GM21360 (cell line): ENCODE measurements at regions not wholly inside any gene's neighbourhood (a gene's known extent, or its start where the extent isn't known, plus 50 kb on each side); places are given as distances from the start of the nearest gene placed in this dataset.

Source experiments
- ATAC-seq: cut with Tn5 transposase; IDR thresholded peaks from one replicate; pipeline ENCODE4 v1.9.1; 2021; ENCODE audit warnings: mild to moderate bottlenecking, moderate library complexity; ENCODE audit not compliant: unreplicated experiment

DNA sequence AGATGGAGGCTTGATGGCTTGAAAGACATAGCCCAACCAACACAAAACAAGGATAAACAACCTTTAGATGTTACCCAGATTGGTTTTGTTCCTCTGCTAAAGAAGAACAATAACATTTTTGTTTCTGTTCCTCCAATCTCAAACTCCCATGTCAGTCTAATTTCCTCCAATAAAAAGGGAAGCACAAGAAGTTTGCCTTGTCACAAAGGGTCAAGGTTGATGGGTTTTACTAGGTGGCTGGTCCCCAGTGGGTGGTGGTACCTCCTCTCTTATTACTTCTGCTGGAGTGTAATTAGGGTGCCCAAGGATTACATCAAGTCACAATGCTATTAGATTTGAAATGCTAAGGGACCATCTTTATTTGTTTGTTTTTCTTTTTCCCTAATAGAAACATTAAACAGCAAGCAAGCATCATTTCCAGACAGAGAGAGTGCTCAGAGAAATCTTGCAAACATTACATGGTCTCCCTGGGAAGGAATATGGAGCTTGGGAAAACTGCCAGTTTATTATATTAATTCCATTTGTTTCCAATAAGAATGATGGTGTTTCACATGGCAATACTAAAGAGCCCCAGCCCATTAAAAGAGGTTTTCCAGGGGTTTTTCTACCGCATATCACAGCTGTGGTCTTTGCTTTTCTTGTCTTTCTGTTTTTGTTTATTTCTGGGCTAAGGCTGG is 78.3 kb upstream of the AOAH start:
- no peak for ATAC-seq

DNA sequence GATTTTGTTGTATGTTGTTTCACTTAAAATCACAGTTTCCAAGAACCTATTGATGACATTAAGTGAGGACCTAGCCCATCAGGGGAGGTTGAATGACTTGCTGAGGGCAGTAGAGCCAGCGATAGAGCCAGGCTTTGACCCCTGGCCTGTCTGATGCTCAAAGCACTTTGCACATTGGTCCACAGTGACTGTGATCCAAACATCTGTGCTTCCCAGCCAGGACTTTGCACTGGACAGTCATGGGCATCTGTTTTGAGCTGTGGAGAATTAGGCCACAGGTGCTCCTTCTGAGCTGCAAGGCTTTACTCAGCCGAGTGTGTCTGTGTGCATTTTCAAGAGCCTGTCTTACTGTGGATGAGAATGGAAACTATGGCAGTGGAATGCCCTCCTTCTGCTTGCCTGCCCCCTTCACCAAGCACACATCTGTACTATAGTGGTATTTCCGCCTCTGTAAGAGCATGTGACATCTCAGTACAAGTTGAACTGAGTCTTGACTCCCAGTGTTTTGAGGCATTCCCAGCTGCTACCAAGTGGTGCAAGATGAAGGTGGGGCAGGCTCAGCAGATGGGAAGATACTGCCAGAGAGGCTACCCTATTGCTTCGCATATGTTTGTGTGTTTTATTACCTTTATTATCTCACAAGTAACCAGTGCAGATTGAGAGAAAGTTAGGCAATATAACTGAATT is 72.7 kb upstream of the AOAH start:
- no peak for ATAC-seq

DNA sequence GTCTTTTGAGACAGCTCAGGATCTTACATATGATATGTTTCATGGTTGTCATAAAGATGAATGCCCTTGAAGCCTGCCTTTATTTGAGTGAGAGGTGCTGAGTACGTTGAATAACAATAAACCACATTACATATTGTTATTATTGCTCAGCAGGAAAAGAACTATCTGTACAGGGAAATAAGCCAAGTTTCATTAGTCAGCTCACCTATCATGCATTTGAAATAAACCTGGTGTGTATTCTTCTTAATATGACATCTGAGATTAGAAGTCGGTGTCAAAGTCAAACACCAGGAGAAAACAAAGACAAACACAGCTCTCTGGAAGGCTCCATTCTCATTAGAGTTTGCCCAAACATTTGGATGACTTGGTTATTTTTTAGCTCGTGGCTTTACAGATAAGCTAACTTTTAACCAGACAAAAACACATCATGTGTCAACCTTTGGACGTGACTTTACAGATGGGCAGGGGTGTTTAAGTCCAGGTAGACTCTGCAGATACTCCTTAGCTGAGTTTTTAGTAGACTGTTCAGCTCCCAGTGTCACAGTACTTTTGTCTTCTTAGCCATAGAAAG is 71.2 kb upstream of the AOAH start:
- no peak for ATAC-seq

DNA sequence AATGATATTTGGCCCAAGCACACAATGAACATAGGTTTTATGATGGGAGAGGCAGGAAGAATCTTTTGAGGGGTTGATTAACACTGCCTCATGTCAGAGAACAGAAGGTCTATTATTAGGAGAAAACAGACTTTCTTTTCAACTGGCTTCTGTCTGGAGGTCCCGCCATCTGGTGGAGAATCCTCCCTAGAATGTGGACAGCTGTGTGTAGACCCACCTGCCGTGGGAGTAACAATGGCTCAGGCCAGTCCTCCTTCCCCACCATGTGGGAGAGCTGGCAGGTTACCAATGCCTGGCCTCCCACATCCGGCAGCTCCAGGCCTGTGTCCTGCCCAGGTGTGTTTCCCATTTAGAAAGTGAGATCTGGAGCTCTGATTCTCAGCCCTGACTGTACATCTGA is 70.4 kb upstream of the AOAH start:
- ATAC-seq = no peak

DNA sequence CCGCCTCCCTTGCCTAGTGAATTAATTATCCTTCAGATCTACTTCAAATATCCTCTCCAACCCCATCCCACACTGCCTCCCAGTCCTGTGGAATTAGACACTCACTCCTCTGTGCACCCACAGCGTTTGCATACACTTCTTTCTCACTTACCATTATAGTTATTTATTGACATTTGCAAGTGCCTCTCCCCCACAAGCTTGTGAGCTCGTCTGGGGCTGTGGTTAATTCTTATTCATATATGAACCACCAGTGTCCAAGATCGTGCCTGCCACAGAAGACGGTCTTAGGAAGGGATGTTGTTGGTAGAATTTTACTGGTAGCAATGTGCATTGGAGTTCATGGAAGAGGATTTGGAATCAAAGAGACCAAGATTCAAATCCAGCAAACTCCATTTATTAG is 68.1 kb upstream of the AOAH start:
- no peak for ATAC-seq

DNA sequence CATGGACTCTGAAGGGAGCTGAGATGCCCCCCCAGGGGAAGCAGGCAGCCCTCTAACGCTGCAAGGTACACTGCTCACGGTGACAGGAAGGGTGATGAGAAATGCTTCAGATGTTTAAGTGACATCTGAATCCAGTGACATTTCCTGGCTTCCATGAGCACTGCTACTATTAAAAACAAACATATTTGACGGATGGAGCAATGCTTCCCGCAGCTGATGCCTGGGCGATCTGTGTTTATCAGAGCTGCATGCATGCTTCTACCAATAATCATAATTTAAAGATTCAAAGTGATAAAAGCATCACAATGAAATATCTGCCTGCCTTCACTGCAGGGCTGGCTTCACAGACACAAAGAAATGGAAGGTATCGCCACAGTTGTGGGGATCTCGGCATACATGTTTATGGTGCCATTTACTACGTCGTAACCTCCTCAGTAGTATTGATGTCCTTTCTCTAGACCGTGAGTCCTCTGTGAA is 66.1 kb upstream of the AOAH start:
- no peak for ATAC-seq

DNA sequence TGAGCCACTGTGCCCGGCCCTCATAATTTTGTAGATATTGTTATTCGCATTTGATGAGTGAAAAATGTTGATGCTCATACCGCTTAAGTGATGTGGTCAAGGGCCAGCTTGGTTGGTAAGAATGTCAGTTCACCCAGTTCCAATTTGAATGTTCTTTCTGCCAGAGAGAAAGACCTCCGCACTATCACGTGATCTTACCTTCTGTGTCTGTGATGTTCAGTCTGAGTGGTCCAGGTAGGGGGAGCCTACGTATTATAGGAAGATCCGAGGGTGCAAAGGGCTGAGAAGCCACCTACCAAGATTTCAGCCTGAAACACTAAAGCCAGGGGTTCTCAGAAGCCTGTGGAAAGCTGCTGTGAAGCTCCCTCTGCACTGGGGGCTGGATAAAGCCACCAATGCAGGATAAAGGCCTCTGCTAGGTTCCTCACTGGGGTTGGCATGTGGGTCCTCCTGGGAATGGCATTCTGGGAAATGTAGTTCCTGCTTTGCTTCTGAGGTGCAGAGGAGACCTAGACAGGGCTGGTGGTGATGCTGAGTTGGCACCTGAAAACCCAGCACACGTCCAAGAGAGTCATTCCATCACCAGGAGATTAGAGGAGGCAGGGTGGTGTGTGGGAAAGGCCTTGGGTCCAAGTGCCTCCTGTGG is 64.7 kb upstream of the AOAH start:
- ATAC-seq = no peak

DNA sequence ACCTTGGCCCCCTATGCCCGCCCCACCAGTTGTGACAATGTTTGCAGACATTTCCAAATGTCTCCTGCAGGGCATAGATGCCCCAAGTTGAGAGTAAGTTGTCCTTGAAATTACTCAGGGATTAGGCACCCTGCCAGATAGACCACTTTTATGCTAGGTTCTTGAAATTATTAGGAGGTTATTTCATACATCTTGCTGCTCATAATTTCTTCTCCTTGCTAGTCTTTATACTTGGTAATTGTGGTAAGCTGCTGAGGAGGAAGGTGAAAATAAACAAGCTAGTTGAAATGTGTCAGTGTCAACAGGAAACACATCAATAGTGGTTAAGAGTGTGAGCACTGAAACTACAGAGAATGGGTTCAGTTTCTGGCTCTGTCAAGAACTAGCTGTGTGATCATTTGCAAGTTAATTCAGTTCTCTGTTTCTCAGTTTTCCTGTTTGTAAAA is 63.7 kb upstream of the AOAH start:
- ATAC-seq = no peak

DNA sequence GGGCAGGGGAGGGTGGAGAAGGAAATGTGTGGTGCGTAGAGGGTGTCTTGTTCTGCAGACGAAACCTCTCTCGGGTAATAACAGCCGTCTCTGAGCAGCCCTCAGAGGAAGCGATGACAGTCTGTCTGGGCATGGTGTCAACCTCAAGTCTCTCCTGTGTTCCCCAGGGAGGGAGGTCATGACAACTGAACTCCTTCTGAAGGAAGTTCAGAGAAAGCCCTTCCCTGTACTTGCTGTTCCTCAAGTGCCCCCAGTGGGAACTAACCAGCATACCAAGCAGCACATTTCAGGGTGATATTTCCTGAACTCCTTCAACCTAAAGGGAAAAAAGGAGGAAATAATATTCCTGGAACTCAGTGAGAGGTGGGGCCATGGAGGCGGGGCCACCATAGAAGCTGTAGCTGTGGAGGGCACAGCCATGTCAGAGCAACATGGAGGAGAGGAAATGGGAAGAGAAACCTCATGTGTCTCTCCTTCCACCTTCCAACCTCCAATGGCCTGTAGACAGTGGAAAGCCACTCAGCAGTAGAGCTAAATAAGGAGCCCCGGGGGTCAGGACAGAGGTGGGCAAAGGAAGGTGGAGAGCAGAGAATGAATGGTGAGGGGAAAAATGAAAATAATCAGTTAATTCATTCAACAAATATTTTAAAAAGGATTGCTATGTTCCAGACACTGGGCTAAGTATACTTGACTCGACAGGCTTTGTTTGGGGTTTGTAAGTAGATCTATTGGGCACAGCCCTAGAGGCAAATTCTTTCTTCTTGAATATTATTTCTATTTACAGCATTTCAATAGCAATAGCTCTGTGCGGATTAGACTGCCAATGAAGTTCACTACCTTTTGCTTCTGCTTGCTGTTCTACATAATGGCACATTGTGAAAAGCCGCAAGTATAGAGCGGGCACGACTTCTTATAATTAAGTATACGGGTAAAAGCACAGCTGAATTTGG is 61.0 kb upstream of the AOAH start:
- ATAC-seq = peak; percentile 96

DNA sequence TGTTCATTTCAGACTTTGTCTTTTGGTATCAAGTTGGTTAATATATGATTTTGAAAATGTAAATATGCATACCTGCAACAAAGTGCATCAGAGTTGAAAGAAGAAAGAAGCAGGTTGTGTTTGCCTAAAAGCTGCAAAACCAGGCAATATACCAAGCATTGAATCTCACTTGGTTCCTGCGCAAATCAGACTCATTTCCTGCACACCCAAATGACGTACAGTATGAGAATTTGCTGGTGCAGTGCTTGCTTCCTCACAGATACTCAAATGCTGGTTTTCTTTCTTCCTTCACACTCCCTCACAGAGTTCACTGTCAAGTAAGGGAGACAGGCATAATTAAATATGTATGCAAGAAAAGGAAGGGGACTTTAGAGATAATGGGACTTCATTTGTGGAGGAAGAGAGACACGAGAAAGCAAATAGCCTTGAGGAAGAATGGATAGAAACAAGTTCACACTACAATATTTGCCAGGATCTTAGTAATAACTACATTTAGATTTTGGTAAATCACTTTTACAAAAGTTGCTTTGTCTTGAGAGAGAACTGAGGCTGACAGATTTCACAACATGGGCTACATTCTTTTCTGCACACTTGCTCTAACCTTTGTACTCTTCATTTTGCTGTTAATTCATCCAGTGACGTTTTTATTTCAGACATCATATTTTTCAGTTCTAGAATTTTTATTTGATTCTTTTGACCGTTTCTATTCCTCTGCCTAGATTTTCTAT is 56.9 kb upstream of the AOAH start:
- no peak for ATAC-seq

DNA sequence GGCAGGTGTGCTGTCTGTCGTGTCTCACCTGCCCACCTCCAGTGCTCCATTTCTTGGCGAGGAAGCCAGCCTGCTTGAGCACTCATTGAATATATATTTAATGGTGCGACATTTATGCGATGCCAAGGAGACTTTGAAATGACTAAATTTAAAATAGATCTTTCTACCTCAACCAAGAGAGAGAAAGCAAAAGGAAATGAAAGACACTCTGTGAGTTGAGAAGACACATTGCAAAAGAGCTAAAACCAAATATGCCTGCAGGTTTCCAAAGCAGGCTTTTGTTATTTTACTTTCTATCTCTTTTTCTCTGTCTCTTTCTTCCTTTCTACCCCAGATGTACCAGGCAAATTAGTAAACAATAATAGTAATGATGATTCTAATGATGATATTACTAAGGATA is 53.6 kb upstream of the AOAH start:
- no peak for ATAC-seq

DNA sequence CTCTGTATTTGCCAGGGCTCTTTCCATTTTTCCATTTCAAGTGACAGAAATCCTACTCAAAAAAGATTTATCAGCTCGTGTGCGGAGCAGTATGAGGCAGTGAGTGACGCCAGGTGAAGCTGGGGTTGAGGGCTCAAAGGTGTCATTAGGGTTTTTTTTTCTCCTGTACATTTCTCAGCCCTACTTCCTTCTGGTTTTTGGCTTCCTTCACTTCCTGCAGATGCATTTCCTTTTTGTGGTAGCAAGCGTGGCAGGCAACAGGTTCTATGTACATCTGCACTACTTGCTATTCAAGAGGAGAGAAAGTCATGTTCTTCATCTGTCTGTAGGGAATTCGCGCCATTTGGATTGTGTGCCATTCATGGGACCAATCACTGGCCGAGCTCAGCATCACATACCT is 52.8 kb upstream of the AOAH start:
- no peak for ATAC-seq

DNA sequence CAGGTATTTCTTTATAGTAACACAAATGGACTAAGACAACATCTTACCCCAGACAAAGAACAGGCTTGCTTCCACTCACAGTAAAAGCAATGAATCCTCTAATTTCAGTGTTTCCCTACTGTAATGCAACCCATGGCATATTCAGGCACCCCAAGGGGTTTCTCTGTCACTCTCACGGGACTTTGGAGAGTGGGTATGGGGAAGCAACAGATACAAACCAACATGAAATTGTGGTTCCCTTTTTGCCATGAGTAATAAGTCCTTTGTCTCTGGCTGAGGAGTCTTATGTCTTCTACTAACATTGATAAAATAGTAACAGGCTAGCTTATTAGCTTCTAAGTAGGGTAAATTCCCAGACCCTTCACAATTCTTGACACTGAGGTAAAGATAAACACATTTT is 51.4 kb upstream of the AOAH start:
- no peak for ATAC-seq

DNA sequence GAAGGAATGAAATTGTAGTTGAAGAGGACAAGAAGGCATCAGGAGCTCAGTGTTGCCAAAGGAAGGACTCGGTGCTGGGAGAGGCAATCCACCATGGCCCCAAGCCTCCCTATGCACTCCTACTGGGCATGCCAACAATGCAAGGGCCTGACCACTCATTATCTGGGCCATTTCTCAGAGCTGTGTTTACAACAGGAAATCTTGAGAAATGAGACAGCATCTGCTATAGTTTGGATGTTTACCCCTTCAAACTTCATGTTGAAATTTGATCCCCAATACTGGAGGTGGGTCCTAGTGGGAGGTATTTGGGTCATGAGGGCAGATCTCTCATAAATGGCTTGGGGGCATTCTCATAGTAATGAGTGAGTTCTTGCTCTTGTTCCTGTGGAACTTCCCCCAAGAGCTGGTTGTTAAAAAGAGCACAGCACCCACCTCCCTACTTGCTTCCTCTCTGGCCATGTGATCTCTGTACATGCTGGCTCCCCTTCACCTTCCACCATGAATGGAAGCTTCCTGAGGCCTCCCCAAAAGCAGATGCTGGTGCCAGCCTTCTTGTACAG is 50.8 kb upstream of the AOAH start:
- ATAC-seq = no peak
